Central memory CD8-positive, alpha-beta T cell (primary cell): ENCODE measurements at regions not wholly inside any gene's neighbourhood (a gene's known extent, or its start where the extent isn't known, plus 50 kb on each side); places are given as distances from the start of the nearest gene placed in this dataset.

Experiments used
- ATAC-seq: fragments of 150-1000 bp; cut with Tn5 transposase; replicated peaks from 2 replicates; pipeline ENCODE4 v1.10.0; 2022; ENCODE audit warnings: mild to moderate bottlenecking, moderate FRiP score, moderate number of reproducible peaks; ENCODE audit not compliant: poor library complexity, severe bottlenecking; ENCODE audit errors: extremely low read depth
- DNase-seq, 2 donors: peaks; one replicate each; pipeline ENCODE4 v3.0.0; 2021; ENCODE audit warnings: low spot score in 2 of 2
- H3K27ac Mint-ChIP-seq: one replicate; pipeline ENCODE4 v1.8.0; 2022; ENCODE audit warnings: low read depth, mild to moderate bottlenecking, moderate library complexity, mixed read lengths
- H3K27me3 Mint-ChIP-seq: one replicate; pipeline ENCODE4 v1.8.0; 2022; ENCODE audit warnings: mixed read lengths
- H3K36me3 Mint-ChIP-seq: one replicate; pipeline ENCODE4 v1.8.0; 2022; ENCODE audit warnings: mild to moderate bottlenecking, moderate library complexity, mixed read lengths; ENCODE audit not compliant: insufficient read depth
- H3K4me1 Mint-ChIP-seq: one replicate; pipeline ENCODE4 v1.8.0; 2022; ENCODE audit warnings: mixed read lengths
- H3K4me3 Mint-ChIP-seq: one replicate; pipeline ENCODE4 v1.8.0; 2022; ENCODE audit warnings: mild to moderate bottlenecking, moderate library complexity, mixed read lengths
- H3K9me3 Mint-ChIP-seq: one replicate; pipeline ENCODE4 v1.8.0; 2022; ENCODE audit warnings: mixed read lengths

DNA sequence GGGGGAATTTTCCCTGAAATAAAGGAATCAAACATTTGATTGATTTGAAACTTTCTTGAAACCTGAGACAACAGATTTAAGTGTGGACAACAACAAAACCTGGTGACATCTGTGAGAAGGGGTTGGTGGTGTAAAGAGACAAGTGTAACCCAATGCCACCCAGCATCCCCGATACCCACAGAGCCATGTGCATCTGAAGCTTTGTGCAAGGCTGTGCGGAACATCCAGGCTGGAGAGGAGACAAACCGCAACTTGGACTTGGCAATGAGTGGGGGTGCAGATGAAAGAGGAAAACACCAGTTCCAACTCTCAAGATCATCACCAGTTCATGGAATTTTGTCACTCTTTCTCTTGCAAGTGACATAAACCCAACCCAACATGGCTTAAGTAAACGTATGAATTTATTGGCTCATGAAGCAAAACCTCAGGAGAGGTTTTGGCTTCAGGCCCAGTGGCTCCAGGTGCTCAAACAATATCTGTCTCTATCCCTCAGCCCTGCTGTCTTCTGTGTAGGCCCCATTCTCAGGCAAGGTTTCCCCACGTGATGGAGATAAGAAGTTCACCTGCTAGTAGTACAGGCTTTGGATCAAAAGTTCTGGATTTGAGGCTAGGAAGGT, 55.2 kb upstream of the NTF3 start:
- ATAC-seq (no peak), DNase-seq (no peak)
- Mint-ChIP-seq H3K4me3 (no peak overlapping the region), H3K36me3 (no peaks in the 10 kb centered on the region), H3K27ac (no peak overlapping the region), H3K27me3 (no peaks in the 10 kb centered on the region), H3K9me3 (no peaks in the 10 kb centered on the region), H3K4me1 (no peaks in the 10 kb centered on the region)

DNA sequence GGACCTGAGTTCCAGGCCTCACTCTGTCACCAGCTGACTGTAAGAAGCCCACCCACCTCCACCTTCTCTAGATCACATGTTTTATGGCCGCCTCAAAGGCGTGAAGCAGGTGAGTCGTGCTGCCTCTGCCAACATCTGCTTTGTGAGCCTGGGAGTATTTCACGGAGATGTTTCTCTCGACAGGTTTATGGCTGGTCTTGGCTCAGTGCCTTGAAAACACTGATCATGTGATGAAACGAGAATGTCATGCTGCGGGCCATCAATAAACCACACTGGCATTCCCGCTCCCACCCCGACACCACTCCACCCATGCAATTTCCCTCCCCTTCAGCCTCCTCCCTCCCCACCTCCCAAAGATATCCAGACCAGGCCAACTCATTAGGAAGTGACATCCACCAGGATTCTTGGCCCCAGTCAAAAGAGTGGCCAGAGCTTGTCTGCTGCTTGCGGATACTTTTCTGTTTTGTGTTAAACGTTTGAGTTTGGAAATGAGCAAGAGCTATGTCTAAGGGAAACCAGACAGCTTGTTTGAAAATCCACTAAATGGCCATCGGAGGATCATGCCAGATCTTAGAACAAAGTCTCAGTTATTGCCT, 53.8 kb upstream of the NTF3 start:
- ATAC-seq (no peak), DNase-seq (no peak)
- Mint-ChIP-seq H3K36me3 (no peaks in the 10 kb centered on the region), H3K4me3 (no peak overlapping the region), H3K27ac (no peak overlapping the region), H3K4me1 (no peaks in the 10 kb centered on the region), H3K9me3 (no peaks in the 10 kb centered on the region), H3K27me3 (no peaks in the 10 kb centered on the region)

DNA sequence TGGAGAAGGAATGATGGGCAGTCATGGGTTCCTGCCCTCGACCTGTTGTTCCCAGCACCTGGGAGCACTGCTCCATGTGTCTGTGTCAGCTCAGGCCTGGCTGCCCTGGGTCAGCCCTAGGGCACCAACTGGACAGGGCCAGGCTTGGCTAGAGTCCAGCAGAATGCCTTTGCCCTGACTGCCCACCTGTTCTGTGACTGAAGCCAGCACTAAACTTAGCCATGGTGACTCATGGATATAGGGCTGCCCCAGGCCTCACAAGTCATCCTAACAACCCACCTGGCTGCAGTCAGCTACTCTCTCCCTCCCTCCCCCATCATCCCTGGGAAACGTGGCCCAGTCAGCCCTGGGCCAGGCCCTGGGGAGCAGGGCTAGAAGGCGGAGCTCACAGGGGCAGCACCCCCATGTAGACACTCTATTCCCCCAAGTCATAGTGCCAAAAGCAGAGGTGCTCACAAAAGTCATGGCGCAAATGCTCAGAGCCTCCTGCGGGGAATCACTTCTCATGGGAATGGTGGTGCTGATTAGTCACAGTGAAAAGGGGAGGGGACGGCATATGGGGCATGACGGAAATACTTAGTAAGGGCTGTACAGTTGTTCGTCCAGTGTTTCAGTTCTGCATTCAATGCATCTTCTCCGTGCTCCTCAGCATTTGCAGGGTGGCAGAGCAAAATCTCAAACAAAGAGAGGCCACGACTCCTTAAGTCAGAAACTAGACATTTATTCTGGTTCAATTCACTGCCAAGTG, 52.0 kb upstream of the NTF3 start:
- no peaks in the 10 kb centered on the region for H3K9me3 Mint-ChIP-seq
- no peaks in the 10 kb centered on the region for H3K4me1 Mint-ChIP-seq
- no peak overlapping the region for H3K27ac Mint-ChIP-seq
- H3K36me3 Mint-ChIP-seq: no peaks in the 10 kb centered on the region
- H3K27me3 Mint-ChIP-seq: no peaks in the 10 kb centered on the region
- ATAC-seq (no peak), DNase-seq (no peak)
- H3K4me3 Mint-ChIP-seq: no peak overlapping the region
